Trophoblast cell (in vitro differentiated cells and primary cell): ENCODE measurements at regions not wholly inside any gene's neighbourhood (a gene's known extent, or its start where the extent isn't known, plus 50 kb on each side); places are given as distances from the start of the nearest gene placed in this dataset.
A peak's percentile ranks its signal among the peaks of the same experiment; 100 is the strongest.

ENCODE experiments used
- DNase-seq, 2 donors: peaks; one replicate each; pipeline ENCODE4 v3.0.0-alpha.2; 2016
- H2AFZ ChIP-seq: 2 replicates; pipeline ENCODE4 v1.6.1; 2013; ENCODE audit warnings: low read length, moderate library complexity, mild to moderate bottlenecking; ENCODE audit not compliant: insufficient read depth, poor library complexity
- H2AK5ac ChIP-seq: 2 replicates; pipeline ENCODE4 v1.6.1; 2013; ENCODE audit warnings: mild to moderate bottlenecking, low read length
- H2BK120ac ChIP-seq: 2 replicates; pipeline ENCODE4 v1.6.1; 2013; ENCODE audit warnings: low read length, mild to moderate bottlenecking, moderate library complexity; ENCODE audit not compliant: insufficient read depth, poor library complexity
- H2BK12ac ChIP-seq: 2 replicates; pipeline ENCODE4 v1.6.1; 2013; ENCODE audit warnings: mild to moderate bottlenecking, low read length, moderate library complexity
- H2BK5ac ChIP-seq: 2 replicates; pipeline ENCODE4 v1.6.1; 2013; ENCODE audit warnings: low read length, low read depth, moderate library complexity, mild to moderate bottlenecking; ENCODE audit not compliant: poor library complexity
- H3K14ac ChIP-seq: 2 replicates; pipeline ENCODE4 v1.6.1; 2013; ENCODE audit warnings: mild to moderate bottlenecking, low read length
- H3K18ac ChIP-seq: 2 replicates; pipeline ENCODE4 v1.6.1; 2013; ENCODE audit warnings: mild to moderate bottlenecking, low read length
- H3K23ac ChIP-seq: 2 replicates; pipeline ENCODE4 v1.6.1; 2013; ENCODE audit warnings: low read length
- H3K27ac ChIP-seq: 2 replicates; pipeline ENCODE4 v1.5.1; 2013; ENCODE audit warnings: low read depth, mild to moderate bottlenecking, inconsistent platforms, low read length, moderate library complexity
- H3K27me3 ChIP-seq: 2 replicates; pipeline ENCODE4 v1.6.1; 2013; ENCODE audit warnings: inconsistent platforms, mild to moderate bottlenecking, low read length, moderate library complexity; ENCODE audit not compliant: insufficient read depth
- H3K36me3 ChIP-seq, 2 experiments: 1 replicate in 1 of 2; 2 replicates in 1 of 2; pipeline ENCODE4 v1.6.1; 2013; ENCODE audit warnings: low read length in 2 of 2, mild to moderate bottlenecking in 2 of 2, moderate library complexity in 1 of 2; ENCODE audit not compliant: insufficient read depth in 2 of 2, control insufficient read depth in 1 of 2
- H3K4ac ChIP-seq: 2 replicates; pipeline ENCODE4 v1.6.1; 2013; ENCODE audit warnings: low read depth, mild to moderate bottlenecking, low read length, moderate library complexity
- H3K4me1 ChIP-seq, 2 experiments: 1 replicate in 1 of 2; 2 replicates in 1 of 2; pipeline ENCODE4 v1.6.1; 2013; ENCODE audit warnings: low read length in 2 of 2, mild to moderate bottlenecking in 2 of 2, moderate library complexity in 1 of 2; ENCODE audit not compliant: insufficient read depth in 2 of 2, control insufficient read depth in 1 of 2
- H3K4me2 ChIP-seq: 2 replicates; pipeline ENCODE4 v1.6.1; 2013; ENCODE audit warnings: inconsistent platforms, mild to moderate bottlenecking, low read length, moderate library complexity
- H3K4me3 ChIP-seq: 2 replicates; pipeline ENCODE4 v1.5.1; 2013; ENCODE audit warnings: mild to moderate bottlenecking, low read depth, low read length, inconsistent platforms
- H3K79me1 ChIP-seq: one replicate; pipeline ENCODE4 v1.6.1; 2013; ENCODE audit warnings: low read length
- H3K79me2 ChIP-seq: 2 replicates; pipeline ENCODE4 v1.6.1; 2013; ENCODE audit warnings: low read length, mild to moderate bottlenecking; ENCODE audit not compliant: control insufficient read depth, insufficient read depth, poor library complexity
- H3K9ac ChIP-seq: 2 replicates; pipeline ENCODE4 v1.6.1; 2013; ENCODE audit warnings: mild to moderate bottlenecking, low read length
- H3K9me3 ChIP-seq: 2 replicates; pipeline ENCODE4 v1.6.1; 2013; ENCODE audit warnings: low read depth, mild to moderate bottlenecking, control low read depth, inconsistent platforms, low read length; ENCODE audit not compliant: insufficient read depth
- H4K12ac ChIP-seq: 2 replicates; pipeline ENCODE4 v1.6.1; 2013; ENCODE audit warnings: low read depth, mild to moderate bottlenecking, low read length, moderate library complexity
- H4K8ac ChIP-seq: 2 replicates; pipeline ENCODE4 v1.6.1; 2013; ENCODE audit warnings: low read depth, mild to moderate bottlenecking, low read length, moderate library complexity
- H4K91ac ChIP-seq: one replicate; pipeline ENCODE4 v1.6.1; 2013; ENCODE audit warnings: low read depth, mild to moderate bottlenecking, low read length, moderate library complexity
- WGBS: extraction: QIAGEN DNeasy Blood & Tissue Kit; methylation state at CpG from one replicate; pipeline ENCODE4 v1.1.7; 2013; ENCODE audit warnings: missing lambda C conversion rate; ENCODE audit not compliant: insufficient read length, insufficient coverage; ENCODE audit errors: extremely low coverage; 5-methylcytosine and 5-hydroxymethylcytosine counted together

GRCh38 chr9:17021387-17021970, 113.4 kb upstream of the CNTLN start:
- H3K36me3 ChIP-seq = peaks cover 0 to 2% of the 10 kb centered on the region in 2 experiments
- H4K8ac ChIP-seq = no peak overlapping the region
- no peak overlapping the region for H2AK5ac ChIP-seq
- no peak overlapping the region for H2BK120ac ChIP-seq
- no peak for DNase-seq
- H3K23ac ChIP-seq = no peak overlapping the region
- H2BK5ac ChIP-seq = no peak overlapping the region
- no peak overlapping the region for H3K27ac ChIP-seq
- no peak overlapping the region for H3K4ac ChIP-seq
- no peaks in the 10 kb centered on the region for H3K4me1 ChIP-seq
- no peak overlapping the region for H3K4me3 ChIP-seq
- H3K14ac ChIP-seq = no peak overlapping the region
- H2BK12ac ChIP-seq = no peak overlapping the region
- no peak overlapping the region for H4K12ac ChIP-seq
- H3K9ac ChIP-seq = no peak overlapping the region
- H4K91ac ChIP-seq = no peak overlapping the region
- no peak overlapping the region for H2AFZ ChIP-seq
- no peaks in the 10 kb centered on the region for H3K79me1 ChIP-seq
- H3K27me3 ChIP-seq = no peaks in the 10 kb centered on the region
- H3K9me3 ChIP-seq = peaks cover 3% of the 10 kb centered on the region
- no peak overlapping the region for H3K4me2 ChIP-seq
- no CpG with 5 or more reads among the region's 1 CpG for WGBS
- H3K18ac ChIP-seq = no peak overlapping the region
- H3K79me2 ChIP-seq = no peaks in the 10 kb centered on the region

DNA sequence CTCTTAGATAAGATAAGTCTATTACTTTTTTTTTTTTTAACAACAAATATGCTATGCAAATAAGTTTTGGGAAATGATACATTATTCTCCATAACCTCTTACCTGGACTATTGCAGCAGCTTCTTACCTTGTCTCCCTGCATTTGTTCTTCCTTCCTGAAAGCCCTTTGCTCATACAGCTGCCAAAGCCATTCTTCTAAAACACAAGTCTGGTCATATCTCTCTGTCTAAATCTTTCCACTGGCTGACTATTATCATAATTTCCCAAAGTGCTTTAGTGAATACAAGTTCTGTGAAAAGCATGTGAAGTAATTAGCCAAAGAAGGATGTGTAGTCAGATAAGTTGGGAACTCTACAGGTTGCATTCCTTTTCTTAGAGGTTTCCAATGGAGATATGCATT, 115.4 kb upstream of the CNTLN start:
- Histone ChIP-seq H4K91ac (no peak overlapping the region), H3K36me3 (peaks cover 0 to 2% of the 10 kb centered on the region in 2 experiments), H3K23ac (no peak overlapping the region), H3K27ac (no peak overlapping the region), H3K27me3 (no peaks in the 10 kb centered on the region), H3K14ac (no peak overlapping the region), H3K9me3 (peaks cover 3% of the 10 kb centered on the region), H4K8ac (no peak overlapping the region), H2BK5ac (no peak overlapping the region), H3K79me2 (no peaks in the 10 kb centered on the region), H3K4me2 (no peak overlapping the region), H2AFZ (no peak overlapping the region), H3K9ac (no peak overlapping the region), H3K4me3 (no peak overlapping the region), H3K4me1 (no peaks in the 10 kb centered on the region), H3K4ac (no peak overlapping the region), H2BK120ac (no peak overlapping the region), H3K79me1 (no peaks in the 10 kb centered on the region), H2BK12ac (no peak overlapping the region), H2AK5ac (no peak overlapping the region), H4K12ac (no peak overlapping the region), H3K18ac (no peak overlapping the region)
- peak in 1 of 2 donors; percentile 41 for DNase-seq

DNA sequence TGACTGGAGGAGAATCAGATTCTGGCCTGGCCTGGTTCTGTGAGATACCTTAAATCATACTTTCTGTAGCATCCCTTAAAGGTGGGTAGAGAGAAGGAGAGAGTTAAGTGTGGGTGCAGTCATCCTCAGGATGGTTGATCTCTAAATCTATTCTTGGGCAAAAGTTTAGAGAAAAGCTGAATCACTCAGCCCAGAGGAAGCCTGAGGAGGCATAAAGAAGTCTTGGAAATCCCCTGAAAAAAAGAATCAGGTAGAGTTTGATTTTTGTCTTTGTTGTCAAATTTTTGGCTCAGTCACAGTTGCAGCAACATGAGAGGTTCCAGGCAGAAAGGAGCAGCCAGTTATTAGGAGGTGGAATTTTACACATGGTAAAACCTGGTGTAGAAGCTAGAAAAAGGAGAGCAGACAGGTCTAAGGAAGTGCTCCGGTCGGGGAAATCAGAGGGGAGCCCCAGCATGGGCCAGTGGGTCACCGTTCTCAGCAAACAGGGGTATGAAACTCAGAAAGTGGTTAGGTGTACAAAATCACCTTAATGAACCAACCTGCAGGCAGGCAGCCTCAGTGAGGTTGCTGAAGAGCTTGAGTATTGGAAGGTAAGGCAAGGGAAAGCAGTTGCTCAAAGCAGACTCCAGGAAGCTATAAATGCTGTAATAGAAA, 116.2 kb upstream of the CNTLN start:
- H2AK5ac ChIP-seq = no peak overlapping the region
- no peak overlapping the region for H3K4me3 ChIP-seq
- H3K9ac ChIP-seq = no peak overlapping the region
- H3K23ac ChIP-seq = no peak overlapping the region
- no peak overlapping the region for H4K8ac ChIP-seq
- H3K27me3 ChIP-seq = no peaks in the 10 kb centered on the region
- no peak overlapping the region for H4K12ac ChIP-seq
- H3K14ac ChIP-seq = no peak overlapping the region
- no peaks in the 10 kb centered on the region for H3K36me3 ChIP-seq
- H3K4me1 ChIP-seq = no peaks in the 10 kb centered on the region
- no peaks in the 10 kb centered on the region for H3K79me2 ChIP-seq
- H2BK5ac ChIP-seq = no peak overlapping the region
- no peak overlapping the region for H3K4ac ChIP-seq
- no peak overlapping the region for H4K91ac ChIP-seq
- no peak for DNase-seq
- WGBS = no CpG with 5 or more reads among the region's 3 CpGs
- no peaks in the 10 kb centered on the region for H3K9me3 ChIP-seq
- no peaks in the 10 kb centered on the region for H3K79me1 ChIP-seq
- no peak overlapping the region for H2BK12ac ChIP-seq
- H2BK120ac ChIP-seq = no peak overlapping the region
- no peak overlapping the region for H3K27ac ChIP-seq
- no peak overlapping the region for H2AFZ ChIP-seq
- no peak overlapping the region for H3K18ac ChIP-seq
- no peak overlapping the region for H3K4me2 ChIP-seq

DNA sequence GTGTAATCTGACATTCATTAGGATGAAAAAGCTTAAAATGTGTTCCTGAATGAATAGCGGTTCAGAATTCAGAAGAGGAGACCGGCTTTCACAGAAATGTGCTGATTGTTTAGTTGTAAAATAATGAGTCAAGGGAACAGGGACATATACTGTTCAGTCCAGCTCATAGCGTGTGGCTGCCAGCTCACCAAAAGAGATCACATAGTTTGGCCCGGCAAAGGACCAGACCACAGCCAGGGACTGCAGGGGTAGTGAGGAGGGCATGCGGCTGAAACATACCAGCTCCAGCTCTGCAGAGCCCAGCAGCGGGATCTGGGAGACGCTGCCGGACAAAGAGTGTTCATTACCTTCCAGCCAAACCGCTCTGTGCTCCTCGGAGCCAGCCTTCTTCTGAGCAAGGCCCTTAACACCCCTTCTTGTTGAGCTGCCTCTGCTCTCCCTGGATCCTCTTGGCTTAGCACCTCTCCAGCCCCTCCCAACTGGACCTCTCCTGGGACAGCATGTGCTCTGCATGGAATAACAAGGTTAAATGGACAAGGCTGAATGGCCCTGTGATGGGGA, 116.8 kb upstream of the CNTLN start:
- Histone ChIP-seq H3K4me3 (no peak overlapping the region), H3K27me3 (no peaks in the 10 kb centered on the region), H2AFZ (no peak overlapping the region), H3K9ac (no peak overlapping the region), H3K79me2 (no peaks in the 10 kb centered on the region), H2AK5ac (no peak overlapping the region), H3K14ac (no peak overlapping the region), H3K4ac (no peak overlapping the region), H4K91ac (no peak overlapping the region), H3K18ac (no peak overlapping the region), H2BK120ac (no peak overlapping the region), H4K12ac (no peak overlapping the region), H3K9me3 (no peaks in the 10 kb centered on the region), H2BK5ac (no peak overlapping the region), H4K8ac (no peak overlapping the region), H2BK12ac (no peak overlapping the region), H3K4me2 (no peak overlapping the region), H3K4me1 (no peaks in the 10 kb centered on the region), H3K23ac (no peak overlapping the region), H3K27ac (no peak overlapping the region), H3K79me1 (no peaks in the 10 kb centered on the region), H3K36me3 (no peaks in the 10 kb centered on the region)
- WGBS = no CpG with 5 or more reads among the region's 10 CpGs
- no peak for DNase-seq
